A549 (cell line): ENCODE measurements at regions not wholly inside any gene's neighbourhood (a gene's known extent, or its start where the extent isn't known, plus 50 kb on each side); places are given as distances from the start of the nearest gene placed in this dataset.

Experiments used
- ATAC-seq, 2 experiments: fragments of 200-7000 bp in 1 of 2; fragments of >200 bp in 1 of 2; cut with Nextera tagmentation in 1 of 2; cut with Tn5 transposase in 1 of 2; 3 replicates each; pipeline versions ENCODE4 v1.8.0 to v1.9.1; 2018 to 2020; ENCODE audit warnings: mild to moderate bottlenecking in 1 of 2, moderate library complexity in 1 of 2
- CTCF ChIA-PET: fragments of 300-600 bp; sonication (Branson Sonifier 250); formaldehyde crosslinking; extraction: SDS; loops from one replicate; lab custom pipeline; 2021; ENCODE audit warnings: antibody characterized with exemption, inconsistent platforms; lab: Yijun Ruan, JAX
- POLR2A ChIA-PET: fragments of 350-600 bp; formaldehyde crosslinking; extraction: SDS; loops from one replicate; lab custom pipeline; 2021; ENCODE audit warnings: antibody characterized with exemption, inconsistent platforms; lab: Yijun Ruan, JAX
- DNase-seq, 2 experiments: peaks; one replicate each; pipeline versions ENCODE4 v3.0.0 to v3.0.0-alpha.2; 2011 to 2016; ENCODE audit warnings: low read depth in 1 of 2, low spot score in 1 of 2
- FAIRE-seq: peaks from 2 replicates; lab custom pipeline; 2011; peaks lifted over from hg19 to GRCh38; lab: Jason Lieb, UNC
- H3K27ac ChIP-seq, 2 experiments: fragments of >200 bp; sonication (Bioruptor Twin); formaldehyde crosslinking; 3 replicates each; pipeline ENCODE4 v1.5.1; 2016 to 2017
- H3K4me1 ChIP-seq: fragments of >200 bp; sonication (Bioruptor Twin); formaldehyde crosslinking; 3 replicates; pipeline ENCODE4 v1.6.1; 2016
- H3K4me2 ChIP-seq: fragments of >200 bp; sonication (Bioruptor Twin); formaldehyde crosslinking; 3 replicates; pipeline ENCODE4 v1.6.1; 2016
- H3K4me3 ChIP-seq: fragments of >200 bp; sonication (Bioruptor Twin); formaldehyde crosslinking; 3 replicates; pipeline ENCODE4 v1.5.1; 2016
- H3K9me3 ChIP-seq: fragments of >200 bp; sonication (Bioruptor Twin); formaldehyde crosslinking; 3 replicates; pipeline ENCODE4 v1.6.1; 2016
- CHD4 ChIP-seq: fragments of 200-600 bp; sonication (generic); IDR thresholded peaks from 2 replicates; pipeline ENCODE4 v1.6.1; 2016; ENCODE audit warnings: antibody characterized with exemption, mild to moderate bottlenecking, borderline replicate concordance
- EHF ChIP-seq: fragments of 250-450 bp; sonication (Bioruptor Pico); IDR thresholded peaks from 2 replicates; pipeline ENCODE4 v1.5.0; 2020; ENCODE audit warnings: mild to moderate bottlenecking
- EHMT2 ChIP-seq: fragments of 200-600 bp; sonication (generic); IDR thresholded peaks from 2 replicates; pipeline ENCODE4 v1.6.1; 2016; ENCODE audit warnings: antibody characterized with exemption, low read depth, mild to moderate bottlenecking, moderate library complexity
- ELK1 ChIP-seq: fragments of 150-350 bp; IDR thresholded peaks from 2 replicates; pipeline ENCODE4 v1.6.1; 2014; ENCODE audit warnings: low read depth, mild to moderate bottlenecking, low read length
- EP300 ChIP-seq, 2 experiments: fragments of >200 bp; sonication (Bioruptor Twin); formaldehyde crosslinking; IDR thresholded peaks; 2 replicates in 1 of 2; 3 replicates in 1 of 2; pipeline ENCODE4 v1.6.1; 2016 to 2017
- ESRRA ChIP-seq: fragments of 150-350 bp; IDR thresholded peaks from 2 replicates; pipeline ENCODE4 v1.6.1; 2014; ENCODE audit warnings: mild to moderate bottlenecking, low read length, borderline replicate concordance
- FOSB ChIP-seq: fragments of 250-450 bp; sonication (Bioruptor Pico); IDR thresholded peaks from 2 replicates; pipeline ENCODE4 v1.5.0; 2020; ENCODE audit warnings: mild to moderate bottlenecking, moderate library complexity
- FOSL2 ChIP-seq, 2 experiments: fragments of 450-650 bp in 1 of 2; fragments of >200 bp in 1 of 2; sonication (Bioruptor Twin) in 1 of 2; formaldehyde crosslinking; IDR thresholded peaks; 2 replicates each; pipeline versions ENCODE4 v1.5.0 to v1.6.1; 2016 to 2020; ENCODE audit warnings: mild to moderate bottlenecking in 1 of 2, moderate library complexity in 1 of 2
- GATA3 ChIP-seq: IDR thresholded peaks from 2 replicates; pipeline ENCODE4 v1.6.1; 2012; ENCODE audit warnings: borderline replicate concordance
- HDAC2 ChIP-seq: fragments of 200-600 bp; sonication (generic); IDR thresholded peaks from 2 replicates; pipeline ENCODE4 v1.6.1; 2016
- HOXA7 ChIP-seq: fragments of 250-450 bp; sonication (Bioruptor Pico); IDR thresholded peaks from 2 replicates; pipeline ENCODE4 v1.5.0; 2020; ENCODE audit warnings: mild to moderate bottlenecking, moderate library complexity
- HOXB13 ChIP-seq: fragments of 250-450 bp; sonication (Bioruptor Pico); IDR thresholded peaks from 2 replicates; pipeline ENCODE4 v1.5.0; 2020; ENCODE audit warnings: low read depth, mild to moderate bottlenecking, moderate library complexity
- JUN ChIP-seq, 2 experiments: fragments of >200 bp; sonication (Bioruptor Twin); formaldehyde crosslinking; IDR thresholded peaks; 2 replicates in 1 of 2; 3 replicates in 1 of 2; pipeline ENCODE4 v1.6.1; 2016 to 2017
- JUNB ChIP-seq: fragments of >200 bp; sonication (Bioruptor Twin); formaldehyde crosslinking; IDR thresholded peaks from 2 replicates; pipeline ENCODE4 v1.6.1; 2016
- MAFK ChIP-seq: fragments of 450-650 bp; IDR thresholded peaks from 2 replicates; pipeline ENCODE4 v1.6.1; 2014; ENCODE audit not compliant: partially characterized antibody
- MAX ChIP-seq: IDR thresholded peaks from 2 replicates; pipeline ENCODE4 v1.6.1; 2012
- PHF8 ChIP-seq: fragments of 200-600 bp; sonication (generic); IDR thresholded peaks from 2 replicates; pipeline ENCODE4 v1.6.1; 2016; ENCODE audit warnings: low read depth, mild to moderate bottlenecking, antibody characterized with exemption, moderate library complexity, borderline replicate concordance
- POLR2AphosphoS2 ChIP-seq: conservative IDR thresholded peaks from 2 replicates; pipeline ENCODE4 v1.6.1; 2012; ENCODE audit warnings: low read length, improper control_type of control experiment, inconsistent platforms
- RAD21 ChIP-seq, 2 experiments: fragments of >200 bp in 1 of 2; sonication (Bioruptor Twin) in 1 of 2; formaldehyde crosslinking in 1 of 2; IDR thresholded peaks in 1 of 2; conservative IDR thresholded peaks in 1 of 2; 2 replicates in 1 of 2; 3 replicates in 1 of 2; pipeline ENCODE4 v1.6.1; 2012 to 2018; ENCODE audit warnings: inconsistent platforms in 1 of 2
- RARB ChIP-seq: fragments of 250-450 bp; sonication (Bioruptor Pico); IDR thresholded peaks from 2 replicates; pipeline ENCODE4 v1.8.0; 2021; ENCODE audit warnings: mild to moderate bottlenecking, moderate library complexity
- RFX5 ChIP-seq: fragments of 450-650 bp; IDR thresholded peaks from 2 replicates; pipeline ENCODE4 v1.7.1; 2014; ENCODE audit warnings: antibody characterized with exemption, mild to moderate bottlenecking, moderate library complexity
- SMC3 ChIP-seq: fragments of >200 bp; sonication (Bioruptor Twin); formaldehyde crosslinking; IDR thresholded peaks from 3 replicates; pipeline ENCODE4 v1.6.1; 2018; ENCODE audit warnings: inconsistent platforms
- SREBF2 ChIP-seq: fragments of 450-650 bp; IDR thresholded peaks from 2 replicates; pipeline ENCODE4 v1.6.1; 2014; ENCODE audit warnings: mild to moderate bottlenecking, moderate library complexity
- TP53 ChIP-seq: fragments of 250-450 bp; sonication (Bioruptor Pico); IDR thresholded peaks from 2 replicates; pipeline ENCODE4 v1.5.0; 2021; ENCODE audit warnings: mild to moderate bottlenecking, moderate library complexity
- ZNF302 ChIP-seq: fragments of 250-450 bp; sonication (Bioruptor Pico); IDR thresholded peaks from 2 replicates; pipeline ENCODE4 v1.9.0; 2021; ENCODE audit warnings: inconsistent platforms, mild to moderate bottlenecking, moderate library complexity
- WGBS: methylation state at CpG from one replicate; pipeline ENCODE4 v1.1.6; 2017; ENCODE audit errors: missing lambda C conversion rate; 5-methylcytosine and 5-hydroxymethylcytosine counted together
- TF ChIP-seq, protein P1 (sequence below): fragments of >200 bp; sonication (Bioruptor Twin); formaldehyde crosslinking; IDR thresholded peaks from 3 replicates; pipeline ENCODE4 v1.5.1; 2016
- TF ChIP-seq, protein P2 (sequence below): fragments of >200 bp; sonication (Bioruptor Twin); formaldehyde crosslinking; IDR thresholded peaks from 3 replicates; pipeline ENCODE4 v1.6.1; 2016

DNA sequence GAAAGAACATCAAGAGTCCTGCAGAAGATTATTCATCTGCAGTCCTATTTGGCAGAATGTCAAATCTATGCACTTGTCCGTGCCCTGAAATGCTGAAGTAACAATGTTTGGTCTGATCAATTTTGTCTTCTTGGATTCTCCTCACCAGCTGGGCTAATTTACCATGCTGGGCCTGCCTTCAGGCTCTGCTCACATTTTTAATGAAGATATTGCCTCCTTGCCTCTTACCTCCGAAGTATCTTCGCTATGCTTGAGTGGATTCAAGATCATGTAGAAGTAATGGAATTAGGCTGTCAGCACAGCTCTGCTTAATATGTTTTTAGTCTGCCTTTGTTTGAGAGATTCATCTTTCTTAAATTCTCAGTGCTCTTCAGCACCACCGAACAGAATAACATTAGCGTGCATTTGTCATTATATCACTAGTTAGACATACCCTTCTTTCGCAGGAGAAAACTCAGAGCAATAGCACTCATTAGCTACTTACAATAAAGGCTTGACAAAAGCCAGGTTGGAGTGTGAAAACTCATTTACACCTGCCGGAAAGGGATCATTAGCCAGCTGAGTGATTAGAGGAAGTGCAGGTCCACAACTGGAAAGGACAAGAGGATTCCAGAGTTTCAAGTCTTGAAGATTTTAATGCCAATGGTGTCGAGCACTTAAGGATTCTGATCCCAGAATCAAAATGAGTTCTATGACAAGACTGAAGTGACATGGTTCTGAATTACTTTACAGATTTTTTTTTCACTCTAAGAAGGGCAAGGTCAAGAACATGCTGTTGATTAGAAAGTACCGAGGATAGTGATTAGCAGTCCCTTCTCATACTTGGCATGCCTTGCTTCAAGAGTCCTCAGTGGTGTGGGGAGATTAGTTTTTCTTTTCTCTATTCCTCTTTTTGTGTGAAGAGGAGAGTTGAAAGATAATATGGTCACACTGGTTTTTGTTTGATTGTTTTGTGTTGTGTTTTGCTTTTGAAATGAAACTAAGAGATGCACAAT is 405.6 kb upstream of the TOM1L1 start (continued):
- TF ChIP-seq, protein P1, sequence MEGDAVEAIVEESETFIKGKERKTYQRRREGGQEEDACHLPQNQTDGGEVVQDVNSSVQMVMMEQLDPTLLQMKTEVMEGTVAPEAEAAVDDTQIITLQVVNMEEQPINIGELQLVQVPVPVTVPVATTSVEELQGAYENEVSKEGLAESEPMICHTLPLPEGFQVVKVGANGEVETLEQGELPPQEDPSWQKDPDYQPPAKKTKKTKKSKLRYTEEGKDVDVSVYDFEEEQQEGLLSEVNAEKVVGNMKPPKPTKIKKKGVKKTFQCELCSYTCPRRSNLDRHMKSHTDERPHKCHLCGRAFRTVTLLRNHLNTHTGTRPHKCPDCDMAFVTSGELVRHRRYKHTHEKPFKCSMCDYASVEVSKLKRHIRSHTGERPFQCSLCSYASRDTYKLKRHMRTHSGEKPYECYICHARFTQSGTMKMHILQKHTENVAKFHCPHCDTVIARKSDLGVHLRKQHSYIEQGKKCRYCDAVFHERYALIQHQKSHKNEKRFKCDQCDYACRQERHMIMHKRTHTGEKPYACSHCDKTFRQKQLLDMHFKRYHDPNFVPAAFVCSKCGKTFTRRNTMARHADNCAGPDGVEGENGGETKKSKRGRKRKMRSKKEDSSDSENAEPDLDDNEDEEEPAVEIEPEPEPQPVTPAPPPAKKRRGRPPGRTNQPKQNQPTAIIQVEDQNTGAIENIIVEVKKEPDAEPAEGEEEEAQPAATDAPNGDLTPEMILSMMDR: no peak

DNA sequence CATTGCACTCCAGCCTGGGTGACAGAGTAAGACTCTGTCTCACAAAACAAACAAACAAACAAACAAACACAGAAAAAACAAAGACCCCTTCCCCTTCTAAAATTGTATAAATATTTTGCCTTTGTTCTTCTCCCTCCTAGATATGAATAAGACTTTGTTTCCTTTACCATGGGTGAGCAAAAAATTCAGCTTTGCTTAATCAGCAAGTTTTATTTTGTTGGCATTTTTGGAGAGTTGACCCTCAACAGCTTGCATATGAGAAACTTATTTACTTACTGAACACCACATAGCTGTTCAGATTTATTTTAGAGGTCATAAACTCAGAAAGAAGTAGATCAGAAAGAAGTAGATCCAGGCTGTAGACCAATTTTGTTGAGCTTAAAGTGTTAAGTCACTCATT is 395.2 kb upstream of the TOM1L1 start:
- no peak for FAIRE-seq
- TF ChIP-seq EHMT2 (no peak), MAFK (peak; percentile 78)
- TF ChIP-seq, all 56 proteins: peak for 1
- Histone ChIP-seq H3K4me3 (no peak overlapping the region), H3K9me3 (no peaks in the 10 kb centered on the region), H3K4me1 (no peaks in the 10 kb centered on the region), H3K4me2 (no peak overlapping the region), H3K27ac (no peak overlapping the region)
- DNase-seq: no peak
- CTCF ChIA-PET: interaction anchor here (0.8 kb wide), 1 partner anchor 15 kb away, joined by 3 read pairs; no protein-coding TSS in a partner anchor
- no peak for ATAC-seq
- POLR2A ChIA-PET: no interaction called here

- no peaks in the 10 kb centered on the region for H3K4me1 ChIP-seq
- WGBS: 0% methylated on average over 2 of the region's 2 CpGs
- TF ChIP-seq RAD21 (conservative IDR thresholded peaks at IDR 0.05 in 1 of 2, IDR thresholded peaks at IDR 0.05 in 1 of 2) (no peak), HOXA7 (CRISPR knock-in tag) (no peak), SREBF2 (no peak), ZNF302 (CRISPR knock-in tag) (no peak), FOSB (CRISPR knock-in tag) (no peak), EP300 (IDR thresholded peaks at IDR 0.05) (no peak), RARB (CRISPR knock-in tag) (no peak), POLR2AphosphoS2 (no peak), PHF8 (no peak), JUN (IDR thresholded peaks at IDR 0.05) (no peak), JUNB (no peak)
- TF ChIP-seq, protein P2, sequence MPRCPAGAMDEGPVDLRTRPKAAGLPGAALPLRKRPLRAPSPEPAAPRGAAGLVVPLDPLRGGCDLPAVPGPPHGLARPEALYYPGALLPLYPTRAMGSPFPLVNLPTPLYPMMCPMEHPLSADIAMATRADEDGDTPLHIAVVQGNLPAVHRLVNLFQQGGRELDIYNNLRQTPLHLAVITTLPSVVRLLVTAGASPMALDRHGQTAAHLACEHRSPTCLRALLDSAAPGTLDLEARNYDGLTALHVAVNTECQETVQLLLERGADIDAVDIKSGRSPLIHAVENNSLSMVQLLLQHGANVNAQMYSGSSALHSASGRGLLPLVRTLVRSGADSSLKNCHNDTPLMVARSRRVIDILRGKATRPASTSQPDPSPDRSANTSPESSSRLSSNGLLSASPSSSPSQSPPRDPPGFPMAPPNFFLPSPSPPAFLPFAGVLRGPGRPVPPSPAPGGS: no peak
- ATAC-seq (no peak), FAIRE-seq (no peak), DNase-seq (no peak)
- ChIA-PET CTCF (interaction anchor here (0.8 kb wide), 1 partner anchor 59 kb away, joined by 3 read pairs; no protein-coding TSS in a partner anchor), POLR2A (no interaction called here)
- no peak overlapping the region for H3K27ac ChIP-seq
- no peak overlapping the region for H3K4me2 ChIP-seq
- H3K4me3 ChIP-seq: no peak overlapping the region
- H3K9me3 ChIP-seq: 0 out of 3 replicates have a peak, but pooled peaks cover 4% of the 10 kb centered on the region
Measured at GRCh38 chr17:54518706-54519105, 381.9 kb upstream of the TOM1L1 start.

- WGBS: 15% methylated on average over 4 of the region's 4 CpGs
- POLR2A ChIA-PET: no interaction called here
- CTCF ChIA-PET: no interaction called here
- FAIRE-seq (no peak), DNase-seq (no peak), ATAC-seq (no peak)
- Histone ChIP-seq H3K27ac (no peak overlapping the region), H3K4me2 (no peak overlapping the region), H3K4me3 (no peak overlapping the region), H3K4me1 (no peaks in the 10 kb centered on the region), H3K9me3 (peaks cover 8% of the 10 kb centered on the region; the same call in 1 of the 3 replicates)
- TF ChIP-seq MAX (no peak), TP53 (no peak), CHD4 (no peak), FOSL2 (IDR thresholded peaks at IDR 0.05) (no peak), FOSL2 (CRISPR knock-in tag; IDR thresholded peaks at IDR 0.05) (no peak), HDAC2 (no peak), JUN (IDR thresholded peaks at IDR 0.05) (no peak), HOXB13 (CRISPR knock-in tag) (no peak), SMC3 (no peak), RFX5 (no peak), ESRRA (no peak), EHF (CRISPR knock-in tag) (no peak), ELK1 (no peak), EP300 (IDR thresholded peaks at IDR 0.05) (no peak), GATA3 (no peak)
Measured at GRCh38 chr17:54521137-54521536, 379.5 kb upstream of the TOM1L1 start.
